ENCODE measurements at regions not wholly inside any gene's neighbourhood (a gene's known extent, or its start where the extent isn't known, plus 50 kb on each side); places are given as distances from the start of the nearest gene placed in this dataset.

DNA sequence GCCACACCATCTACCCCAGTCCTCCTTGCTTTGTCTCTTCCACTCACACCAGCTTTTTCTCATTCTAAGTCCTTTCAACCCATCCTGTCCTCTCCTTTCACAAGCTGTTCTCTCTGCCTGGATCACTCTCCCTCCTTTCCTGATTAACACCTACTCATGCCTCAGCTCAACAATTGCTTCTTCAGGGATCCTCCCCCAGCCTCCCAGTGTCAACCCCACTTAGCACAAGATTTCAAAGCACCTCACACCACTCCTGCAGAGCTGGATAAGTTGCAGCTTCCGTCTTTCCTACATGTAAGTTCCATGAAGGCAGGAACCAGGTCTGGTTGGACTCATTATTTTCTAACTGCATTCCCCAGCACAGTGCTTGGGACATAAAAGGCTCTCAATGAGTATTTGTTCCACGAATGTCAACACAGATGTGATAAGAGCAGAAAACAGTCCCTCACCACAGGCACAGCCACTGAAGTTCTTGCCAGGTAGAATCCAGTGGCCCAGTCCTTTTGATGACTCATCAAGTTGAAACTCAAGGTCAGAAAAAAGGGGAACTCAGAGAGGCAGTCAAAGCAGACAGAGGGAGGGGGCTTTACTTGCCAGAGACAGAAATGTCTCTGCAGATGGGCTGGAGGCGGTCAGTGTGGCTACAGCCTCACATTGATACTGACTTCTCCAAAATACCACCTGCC, 193.4 kb upstream of the PRDM1 start:
- no peaks in the 10 kb centered on the region for H3K4me1 ChIP-seq (ENCODE audit: control insufficient read depth, insufficient read depth, low read length, unreplicated experiment)
- H3K4me3 ChIP-seq (ENCODE audit: low read depth, low read length) = no peak overlapping the region
- no peaks in the 10 kb centered on the region for H3K79me2 ChIP-seq (ENCODE audit: control insufficient read depth, insufficient read depth, low read length, unreplicated experiment)
- no peak overlapping the region for H3K27ac ChIP-seq (ENCODE audit: low read depth, low read length)
- no peaks in the 10 kb centered on the region for H3K27me3 ChIP-seq (ENCODE audit: insufficient read depth, low read length)
- H3K36me3 ChIP-seq (ENCODE audit: insufficient read depth, low read length) = no peaks in the 10 kb centered on the region
- H2AFZ ChIP-seq (ENCODE audit: low read length, unreplicated experiment) = no peak overlapping the region

DNA sequence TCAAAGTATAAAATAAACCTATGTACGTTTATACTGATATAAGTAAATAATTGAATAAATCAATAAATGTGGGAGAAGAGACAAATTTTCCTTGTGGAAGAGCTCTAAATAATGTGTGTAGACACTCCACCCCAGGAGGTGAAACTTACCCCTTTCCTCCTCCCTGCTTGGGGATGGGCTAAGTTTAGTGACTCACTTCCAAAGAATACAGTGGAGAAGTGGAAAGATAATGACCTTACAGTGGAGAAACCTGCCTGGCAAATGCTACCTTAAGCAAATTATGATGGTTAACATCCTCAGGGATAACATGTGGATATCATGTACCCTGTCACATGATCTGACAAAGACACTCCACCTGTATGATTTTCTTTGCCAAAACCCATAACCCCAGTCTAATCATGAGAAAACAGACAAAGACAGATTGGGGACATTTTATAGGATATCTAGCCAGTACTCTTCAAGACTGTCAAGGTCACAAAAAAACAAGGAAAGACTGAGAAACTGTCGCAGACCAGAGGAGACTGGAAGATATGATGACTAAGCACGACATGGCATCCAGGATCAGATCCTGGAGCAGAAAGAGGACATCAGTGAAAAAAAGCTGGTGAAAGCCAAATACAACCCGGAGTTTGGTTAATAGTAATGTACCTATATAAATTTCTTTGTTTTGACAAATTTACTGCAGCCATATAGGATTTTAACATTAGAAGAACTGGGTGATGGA, 195.5 kb upstream of the PRDM1 start:
- Histone ChIP-seq H3K27me3 (ENCODE audit: insufficient read depth, low read length) (no peaks in the 10 kb centered on the region), H3K36me3 (ENCODE audit: insufficient read depth, low read length) (no peaks in the 10 kb centered on the region), H2AFZ (ENCODE audit: low read length, unreplicated experiment) (no peak overlapping the region), H3K27ac (ENCODE audit: low read depth, low read length) (no peak overlapping the region), H3K79me2 (ENCODE audit: control insufficient read depth, insufficient read depth, low read length, unreplicated experiment) (no peaks in the 10 kb centered on the region), H3K4me3 (ENCODE audit: low read depth, low read length) (no peak overlapping the region), H3K4me1 (ENCODE audit: control insufficient read depth, insufficient read depth, low read length, unreplicated experiment) (no peaks in the 10 kb centered on the region)

DNA sequence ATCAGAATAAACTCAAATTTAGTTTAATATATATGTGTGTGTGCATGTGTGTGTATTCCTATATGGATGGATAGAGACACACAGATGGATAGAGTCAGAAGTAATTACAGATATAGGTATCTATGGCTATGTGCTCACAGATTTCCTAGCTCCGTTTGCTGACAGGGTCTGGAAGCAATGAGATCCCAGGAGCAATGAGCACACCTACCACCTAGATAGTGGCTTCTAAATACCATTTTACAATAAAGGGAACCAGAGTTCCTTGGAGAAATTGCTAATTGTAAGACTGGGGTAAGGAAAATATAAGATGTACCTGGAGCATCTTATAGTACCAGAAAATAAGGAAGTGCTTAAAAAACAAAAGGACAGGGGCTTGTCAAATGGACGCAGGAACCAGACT, 196.2 kb upstream of the PRDM1 start:
- no peaks in the 10 kb centered on the region for H3K79me2 ChIP-seq (ENCODE audit: control insufficient read depth, insufficient read depth, low read length, unreplicated experiment)
- no peaks in the 10 kb centered on the region for H3K27me3 ChIP-seq (ENCODE audit: insufficient read depth, low read length)
- no peak overlapping the region for H2AFZ ChIP-seq (ENCODE audit: low read length, unreplicated experiment)
- no peak overlapping the region for H3K4me3 ChIP-seq (ENCODE audit: low read depth, low read length)
- no peak overlapping the region for H3K27ac ChIP-seq (ENCODE audit: low read depth, low read length)
- H3K4me1 ChIP-seq (ENCODE audit: control insufficient read depth, insufficient read depth, low read length, unreplicated experiment) = no peaks in the 10 kb centered on the region
- H3K36me3 ChIP-seq (ENCODE audit: insufficient read depth, low read length) = no peaks in the 10 kb centered on the region

DNA sequence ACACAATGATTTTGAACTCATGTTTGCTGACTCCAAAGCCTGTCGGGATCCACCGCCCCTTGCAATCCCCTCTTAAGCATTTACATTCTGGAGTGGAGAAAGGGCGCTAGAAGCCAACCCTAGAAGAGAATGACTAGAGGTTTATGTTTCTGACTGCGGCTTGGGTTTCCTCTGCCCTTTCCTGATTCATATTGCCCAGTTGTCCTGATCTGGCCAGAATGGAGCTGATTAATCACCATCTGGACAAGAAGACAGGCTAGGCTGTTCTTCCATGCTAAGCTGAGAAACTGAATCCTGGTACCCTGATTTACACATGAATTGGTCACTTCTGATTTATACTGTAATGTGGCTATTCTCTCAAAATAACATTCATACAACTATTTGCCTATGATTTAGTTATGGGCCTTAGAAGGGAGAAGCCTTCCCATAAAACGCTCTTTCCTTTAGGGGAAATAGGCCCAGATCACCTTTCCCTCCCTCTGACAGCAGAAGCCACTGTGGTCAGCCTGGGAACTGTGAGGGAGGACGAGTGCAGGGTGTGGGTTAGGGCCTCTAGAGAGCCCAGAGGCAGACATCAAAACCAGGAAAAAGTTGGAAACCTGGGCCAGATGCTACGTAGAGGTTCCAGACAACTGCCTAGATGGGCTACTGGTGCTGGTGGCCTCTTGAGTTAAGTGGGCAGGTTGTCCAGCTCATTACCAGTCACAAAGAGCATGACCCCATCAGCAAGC, 199.2 kb upstream of the PRDM1 start:
- H3K79me2 ChIP-seq (ENCODE audit: control insufficient read depth, insufficient read depth, low read length, unreplicated experiment) = no peaks in the 10 kb centered on the region
- H3K27me3 ChIP-seq (ENCODE audit: insufficient read depth, low read length) = peaks cover 1% of the 10 kb centered on the region
- H3K36me3 ChIP-seq (ENCODE audit: insufficient read depth, low read length) = no peaks in the 10 kb centered on the region
- no peaks in the 10 kb centered on the region for H3K4me1 ChIP-seq (ENCODE audit: control insufficient read depth, insufficient read depth, low read length, unreplicated experiment)
- H3K4me3 ChIP-seq (ENCODE audit: low read depth, low read length) = no peak overlapping the region
- no peak overlapping the region for H2AFZ ChIP-seq (ENCODE audit: low read length, unreplicated experiment)
- no peak overlapping the region for H3K27ac ChIP-seq (ENCODE audit: low read depth, low read length)

DNA sequence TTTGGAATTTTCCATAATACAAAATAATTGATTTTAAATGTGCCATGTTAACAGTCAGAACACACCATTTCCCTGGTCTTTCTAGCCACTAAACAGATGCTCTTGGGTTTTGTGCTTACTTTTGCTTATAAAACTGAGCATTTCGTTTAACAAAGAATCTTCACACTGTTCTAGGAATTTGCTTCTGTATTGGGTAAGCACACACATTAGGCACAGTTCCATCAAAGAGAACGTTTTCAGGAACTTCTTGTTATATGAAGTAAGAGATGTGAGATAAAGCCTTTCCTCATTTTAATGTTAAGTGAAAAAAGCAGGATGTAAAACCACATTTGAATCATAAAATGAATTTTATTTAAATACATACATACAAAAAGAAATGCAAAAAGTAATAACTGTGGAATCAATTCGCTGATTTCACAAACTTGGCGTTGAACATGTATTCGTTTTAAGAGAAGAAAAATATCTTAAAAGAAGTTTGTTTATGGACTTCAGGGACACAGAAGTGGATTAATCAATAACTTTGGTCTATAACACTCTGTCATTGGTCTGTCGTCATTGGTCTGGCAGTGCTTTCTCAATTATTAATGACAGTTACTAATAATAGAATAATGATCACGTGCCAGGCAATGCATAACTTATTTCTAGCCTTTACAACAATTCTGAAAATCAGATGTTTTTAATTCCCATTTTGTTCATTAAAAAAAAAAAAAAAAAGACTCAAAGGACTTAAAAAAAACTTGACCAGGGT, 199.9 kb upstream of the PRDM1 start:
- H2AFZ ChIP-seq (ENCODE audit: low read length, unreplicated experiment) = no peak overlapping the region
- H3K27ac ChIP-seq (ENCODE audit: low read depth, low read length) = no peak overlapping the region
- H3K4me1 ChIP-seq (ENCODE audit: control insufficient read depth, insufficient read depth, low read length, unreplicated experiment) = no peaks in the 10 kb centered on the region
- peaks cover 9% of the 10 kb centered on the region for H3K27me3 ChIP-seq (ENCODE audit: insufficient read depth, low read length)
- H3K79me2 ChIP-seq (ENCODE audit: control insufficient read depth, insufficient read depth, low read length, unreplicated experiment) = no peaks in the 10 kb centered on the region
- no peaks in the 10 kb centered on the region for H3K36me3 ChIP-seq (ENCODE audit: insufficient read depth, low read length)
- no peak overlapping the region for H3K4me3 ChIP-seq (ENCODE audit: low read depth, low read length)

DNA sequence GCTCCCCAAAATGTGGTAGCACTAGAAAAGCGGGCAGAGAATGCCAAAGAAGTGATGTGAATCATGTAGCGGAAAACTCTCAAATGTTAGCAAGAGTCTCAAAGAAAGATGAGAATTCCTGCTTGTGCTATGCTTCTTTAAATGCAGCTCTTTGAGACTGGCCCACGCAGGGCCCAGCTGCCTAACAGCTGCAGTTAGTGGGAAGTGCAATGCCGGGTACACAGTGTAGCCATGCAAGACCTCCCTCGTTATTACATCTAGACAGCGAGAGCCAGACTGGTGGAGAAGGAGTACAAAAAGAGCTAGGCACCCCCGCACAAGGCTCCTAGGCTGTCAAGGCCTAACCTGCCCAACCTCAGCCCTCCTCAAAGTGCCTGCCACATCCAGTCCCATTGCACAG, 201.7 kb upstream of the PRDM1 start:
- Histone ChIP-seq H3K79me2 (ENCODE audit: control insufficient read depth, insufficient read depth, low read length, unreplicated experiment) (no peaks in the 10 kb centered on the region), H3K36me3 (ENCODE audit: insufficient read depth, low read length) (no peaks in the 10 kb centered on the region), H3K4me3 (ENCODE audit: low read depth, low read length) (no peak overlapping the region), H3K27me3 (ENCODE audit: insufficient read depth, low read length) (peaks cover 11% of the 10 kb centered on the region), H2AFZ (ENCODE audit: low read length, unreplicated experiment) (no peak overlapping the region), H3K4me1 (ENCODE audit: control insufficient read depth, insufficient read depth, low read length, unreplicated experiment) (no peaks in the 10 kb centered on the region), H3K27ac (ENCODE audit: low read depth, low read length) (no peak overlapping the region)

DNA sequence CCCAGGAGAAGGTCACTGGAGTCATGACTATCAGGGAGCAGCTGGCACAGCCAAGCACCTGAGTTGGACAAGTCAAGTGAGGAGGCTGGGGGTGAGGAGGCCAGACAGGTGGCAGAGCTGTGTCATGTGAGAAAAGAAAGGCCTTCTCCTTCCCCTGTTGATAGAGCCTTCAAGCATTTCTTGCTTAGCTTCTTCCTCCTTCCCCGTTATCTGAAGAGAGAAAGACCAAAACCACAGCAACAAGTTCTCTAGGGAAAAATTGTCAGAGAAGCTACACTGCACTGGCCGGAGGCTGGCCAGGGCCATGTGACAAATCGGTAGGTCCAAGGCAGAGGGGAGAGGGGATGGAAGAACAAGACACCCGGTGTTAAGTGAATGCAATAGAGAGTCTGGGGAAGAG, 202.1 kb upstream of the PRDM1 start:
- Histone ChIP-seq H2AFZ (ENCODE audit: low read length, unreplicated experiment) (no peak overlapping the region), H3K4me1 (ENCODE audit: control insufficient read depth, insufficient read depth, low read length, unreplicated experiment) (no peaks in the 10 kb centered on the region), H3K36me3 (ENCODE audit: insufficient read depth, low read length) (no peaks in the 10 kb centered on the region), H3K4me3 (ENCODE audit: low read depth, low read length) (no peak overlapping the region), H3K79me2 (ENCODE audit: control insufficient read depth, insufficient read depth, low read length, unreplicated experiment) (no peaks in the 10 kb centered on the region), H3K27me3 (ENCODE audit: insufficient read depth, low read length) (peaks cover 14% of the 10 kb centered on the region), H3K27ac (ENCODE audit: low read depth, low read length) (no peak overlapping the region)

DNA sequence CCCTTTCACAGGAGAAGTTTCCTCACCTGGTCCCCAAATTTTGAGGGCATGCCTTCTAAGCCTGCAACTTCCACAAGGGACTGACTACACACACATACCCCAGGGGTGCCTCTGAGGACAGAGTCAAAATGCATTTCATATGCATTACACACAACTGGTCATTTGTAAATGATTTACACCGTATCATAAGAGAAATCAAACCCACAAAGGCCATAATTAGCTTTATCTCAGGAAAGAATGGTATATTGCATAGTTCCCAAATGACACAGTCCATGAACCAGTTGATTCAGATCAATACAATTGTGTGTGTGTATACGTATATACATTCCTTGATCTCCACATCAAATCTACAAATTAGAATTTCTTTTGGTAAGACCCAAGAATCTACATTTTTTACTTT, 203.3 kb upstream of the PRDM1 start:
- H3K4me1 ChIP-seq (ENCODE audit: control insufficient read depth, insufficient read depth, low read length, unreplicated experiment) = no peaks in the 10 kb centered on the region
- H3K27ac ChIP-seq (ENCODE audit: low read depth, low read length) = no peak overlapping the region
- no peak overlapping the region for H3K4me3 ChIP-seq (ENCODE audit: low read depth, low read length)
- H3K27me3 ChIP-seq (ENCODE audit: insufficient read depth, low read length) = peaks cover 21% of the 10 kb centered on the region
- H2AFZ ChIP-seq (ENCODE audit: low read length, unreplicated experiment) = no peak overlapping the region
- H3K36me3 ChIP-seq (ENCODE audit: insufficient read depth, low read length) = no peaks in the 10 kb centered on the region
- no peaks in the 10 kb centered on the region for H3K79me2 ChIP-seq (ENCODE audit: control insufficient read depth, insufficient read depth, low read length, unreplicated experiment)

DNA sequence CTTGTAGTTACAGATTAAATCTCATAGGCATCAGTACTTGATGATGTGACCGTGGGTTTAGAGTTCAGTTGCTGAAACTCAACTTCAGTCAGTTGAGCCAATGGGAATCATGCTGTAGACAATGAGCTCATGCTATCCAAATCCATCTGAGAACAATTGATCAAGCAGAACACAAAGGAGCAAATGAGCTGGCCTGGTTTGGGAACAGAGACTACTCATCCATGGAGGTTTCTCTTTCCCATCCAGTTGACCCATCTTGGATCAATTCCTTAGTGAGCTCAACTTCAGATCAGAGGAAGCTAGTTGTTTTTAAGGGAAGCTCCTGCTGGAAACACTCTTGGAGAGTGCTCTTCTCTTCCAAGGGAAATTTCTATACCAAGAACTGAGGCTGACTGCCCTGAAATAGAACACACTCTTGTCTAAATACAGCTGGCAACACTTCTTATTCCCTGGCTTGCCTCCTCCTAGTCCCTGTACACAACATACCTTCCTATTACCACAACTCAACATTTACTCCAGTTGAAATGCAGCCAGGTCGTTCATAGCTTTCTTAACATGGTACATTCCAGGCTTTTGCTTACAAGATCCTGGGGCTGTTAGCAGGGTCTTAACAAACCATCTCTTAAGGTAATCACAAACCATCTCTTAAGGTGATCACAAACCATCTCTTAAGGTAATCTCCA, 203.9 kb upstream of the PRDM1 start:
- Histone ChIP-seq H3K4me3 (ENCODE audit: low read depth, low read length) (no peak overlapping the region), H3K4me1 (ENCODE audit: control insufficient read depth, insufficient read depth, low read length, unreplicated experiment) (no peaks in the 10 kb centered on the region), H3K79me2 (ENCODE audit: control insufficient read depth, insufficient read depth, low read length, unreplicated experiment) (no peaks in the 10 kb centered on the region), H3K27ac (ENCODE audit: low read depth, low read length) (no peak overlapping the region), H3K36me3 (ENCODE audit: insufficient read depth, low read length) (no peaks in the 10 kb centered on the region), H3K27me3 (ENCODE audit: insufficient read depth, low read length) (peaks cover 21% of the 10 kb centered on the region), H2AFZ (ENCODE audit: low read length, unreplicated experiment) (no peak overlapping the region)

DNA sequence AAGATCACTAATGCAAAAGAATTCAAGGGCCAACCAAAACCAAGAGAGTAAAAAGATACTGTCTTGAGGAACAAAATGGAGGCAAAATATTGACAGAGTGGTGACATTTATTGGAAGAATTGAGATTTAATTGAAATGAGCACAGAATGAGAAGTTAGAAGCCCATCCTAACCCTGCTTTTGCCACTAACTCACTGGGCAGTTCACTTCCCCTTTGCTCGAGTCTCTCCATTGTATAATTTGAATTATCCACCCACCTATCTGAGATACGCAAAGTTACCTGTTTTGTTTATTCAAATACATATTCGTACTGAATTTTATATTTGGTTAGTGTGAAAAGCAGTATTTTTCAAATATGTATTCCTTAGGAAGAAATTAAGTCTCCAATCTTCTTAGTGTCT, 204.5 kb upstream of the PRDM1 start:
- H3K36me3 ChIP-seq (ENCODE audit: insufficient read depth, low read length) = no peaks in the 10 kb centered on the region
- H2AFZ ChIP-seq (ENCODE audit: low read length, unreplicated experiment) = no peak overlapping the region
- H3K4me3 ChIP-seq (ENCODE audit: low read depth, low read length) = no peak overlapping the region
- no peaks in the 10 kb centered on the region for H3K4me1 ChIP-seq (ENCODE audit: control insufficient read depth, insufficient read depth, low read length, unreplicated experiment)
- H3K79me2 ChIP-seq (ENCODE audit: control insufficient read depth, insufficient read depth, low read length, unreplicated experiment) = no peaks in the 10 kb centered on the region
- peaks cover 21% of the 10 kb centered on the region for H3K27me3 ChIP-seq (ENCODE audit: insufficient read depth, low read length)
- H3K27ac ChIP-seq (ENCODE audit: low read depth, low read length) = no peak overlapping the region
